CD4-positive, alpha-beta T cell treated with Interleukin-12 subunit alpha and Interleukin-12 subunit beta, for 1 hour (primary cell): ENCODE measurements at regions not wholly inside any gene's neighbourhood (a gene's known extent, or its start where the extent isn't known, plus 50 kb on each side); places are given as distances from the start of the nearest gene placed in this dataset.
"Not testable (repeated sequence)": the region's sequence is repeated elsewhere in the genome, so short reads cannot be mapped to it uniquely, and the experiment has no call there.

ENCODE experiments used
- DNase-seq: peaks from one replicate; pipeline ENCODE4 v3.0.0-alpha.2; 2020

DNA sequence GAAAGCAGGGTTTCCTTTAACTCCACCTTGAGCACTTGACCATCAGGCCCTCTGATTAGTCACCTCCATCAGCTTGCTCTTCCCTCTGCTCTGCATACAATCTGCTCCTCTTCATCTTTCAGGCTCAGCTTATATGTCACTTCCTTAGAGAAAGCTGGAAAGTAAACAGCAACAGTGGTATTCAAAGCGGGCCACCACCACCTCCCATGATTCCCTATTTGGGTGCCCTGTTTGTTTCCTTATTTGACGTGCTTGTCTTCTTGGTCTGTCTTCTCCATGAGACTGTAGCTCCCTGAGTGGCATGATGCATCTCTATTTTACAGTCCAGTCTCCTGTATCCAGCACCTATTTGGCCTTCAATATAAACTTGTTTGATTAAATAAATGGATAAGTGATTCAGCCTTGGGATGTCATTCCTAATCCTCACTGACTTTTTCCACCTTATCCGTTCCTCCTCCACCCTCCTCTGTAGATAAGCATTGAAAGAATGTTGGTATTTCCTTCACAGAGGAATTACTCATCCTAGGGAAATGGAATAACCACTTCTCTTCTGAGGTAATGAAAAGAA is 102.8 kb upstream of the SGK1 start:
- no peak for DNase-seq

DNA sequence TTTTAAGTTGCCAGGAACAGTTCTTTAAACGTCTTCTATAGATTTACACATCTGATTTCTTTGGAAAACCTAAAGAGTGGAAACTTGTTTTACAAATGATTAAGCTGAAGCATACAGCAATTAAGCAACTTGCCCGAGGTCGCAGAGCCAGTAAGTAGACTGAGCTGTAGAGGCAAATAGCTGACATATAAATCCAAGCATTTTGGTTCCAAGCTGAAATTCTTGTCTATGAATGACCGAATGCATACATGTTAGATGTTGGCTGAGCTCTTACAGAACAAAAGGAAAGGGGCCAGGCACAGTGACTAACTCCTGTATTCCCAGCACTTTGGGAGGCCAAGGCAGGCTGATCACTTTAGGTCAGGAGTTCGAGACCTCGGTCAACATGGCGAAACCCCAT is 101.8 kb upstream of the SGK1 start:
- DNase-seq, result no peak

DNA sequence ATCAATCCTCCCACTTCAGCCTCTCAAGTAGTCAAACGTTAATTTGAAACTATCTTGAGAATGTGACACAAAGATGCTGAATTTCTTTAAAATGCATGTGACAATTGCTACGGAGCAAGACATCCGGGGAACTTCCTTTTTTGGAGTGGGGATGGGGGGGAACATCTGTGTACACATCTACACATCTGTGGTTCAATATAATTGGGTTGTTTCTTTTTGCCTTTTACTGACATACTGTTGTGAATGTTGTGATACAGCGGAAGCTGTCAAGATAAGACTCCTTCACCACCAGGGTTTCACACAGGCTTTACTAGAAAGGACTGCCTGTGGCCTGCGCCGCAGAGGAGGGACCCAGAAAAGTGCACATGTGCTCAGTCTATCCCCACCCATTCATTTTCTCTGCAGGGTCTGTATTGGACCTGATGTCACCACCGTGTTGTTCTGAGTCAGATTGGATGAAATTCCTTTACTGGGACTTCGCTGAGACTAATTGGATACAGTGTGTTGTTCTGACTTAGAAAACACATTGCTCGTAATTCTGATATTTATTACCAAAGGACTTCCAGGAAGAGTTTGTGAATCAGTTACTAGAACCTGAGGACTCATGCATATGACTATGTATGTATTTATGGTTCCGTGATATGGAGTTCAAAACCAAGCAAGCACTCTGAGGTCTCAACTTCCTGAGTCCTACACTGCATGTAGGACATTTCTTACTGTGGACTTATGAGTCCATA is 98.7 kb upstream of the SGK1 start:
- DNase-seq, result no peak

DNA sequence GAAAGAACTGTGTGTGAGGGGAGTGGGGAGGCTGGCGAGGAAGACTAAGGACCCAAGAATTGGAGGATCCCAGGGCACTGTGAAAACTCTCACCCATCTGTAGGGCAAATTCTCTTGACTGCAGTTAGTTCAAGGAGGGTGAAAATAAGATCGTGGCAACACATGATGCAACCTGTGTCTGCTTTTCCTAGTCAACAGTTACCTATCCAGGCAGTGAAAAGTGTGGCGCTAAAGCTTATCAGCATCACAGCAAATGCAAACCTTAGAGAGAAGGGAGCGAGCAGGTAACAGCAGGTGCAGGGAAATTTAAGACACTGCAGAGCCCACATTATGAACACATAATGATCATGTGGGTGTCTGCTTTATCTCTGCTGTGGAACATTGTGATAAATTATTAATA is 97.7 kb upstream of the SGK1 start:
- DNase-seq, result no peak

DNA sequence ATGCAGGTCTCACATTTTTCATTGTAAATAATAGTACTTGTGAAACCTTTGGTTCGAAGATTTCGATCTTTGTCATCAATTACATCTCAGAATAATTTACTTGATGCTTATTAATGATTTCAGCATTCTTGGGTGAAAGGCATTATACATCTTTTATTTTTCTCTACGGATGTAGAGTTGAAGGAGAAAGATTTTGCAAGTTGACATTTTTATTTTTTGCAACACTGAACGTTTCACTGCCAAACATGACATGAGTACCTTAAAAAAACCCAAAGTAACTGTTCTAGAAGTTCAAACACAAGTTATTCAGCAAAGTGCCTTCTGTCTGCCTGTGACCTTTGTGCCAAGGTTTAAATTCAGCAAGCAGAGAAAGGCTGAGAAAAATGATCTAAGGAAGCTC is 97.3 kb upstream of the SGK1 start:
- DNase-seq, result no peak

DNA sequence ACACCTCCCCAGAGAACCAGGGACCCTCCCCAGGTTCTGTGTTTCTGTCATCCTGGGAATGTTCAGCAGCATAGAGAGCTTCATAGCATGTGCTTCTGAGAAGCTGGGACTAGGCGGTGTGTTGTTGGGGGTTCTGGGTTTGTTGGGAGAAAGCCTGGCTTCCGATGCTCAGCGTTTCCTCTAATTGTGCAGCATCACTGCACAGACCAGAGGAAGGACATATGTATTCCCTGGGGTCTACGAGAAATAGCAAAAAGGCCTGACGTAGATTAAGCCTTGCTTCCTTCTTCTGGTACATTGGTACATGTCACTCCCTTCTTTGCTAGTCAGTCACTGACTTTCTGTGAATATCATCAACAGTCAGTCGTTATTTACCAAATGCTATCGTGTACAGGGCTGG is 96.9 kb upstream of the SGK1 start:
- DNase-seq, result no peak

DNA sequence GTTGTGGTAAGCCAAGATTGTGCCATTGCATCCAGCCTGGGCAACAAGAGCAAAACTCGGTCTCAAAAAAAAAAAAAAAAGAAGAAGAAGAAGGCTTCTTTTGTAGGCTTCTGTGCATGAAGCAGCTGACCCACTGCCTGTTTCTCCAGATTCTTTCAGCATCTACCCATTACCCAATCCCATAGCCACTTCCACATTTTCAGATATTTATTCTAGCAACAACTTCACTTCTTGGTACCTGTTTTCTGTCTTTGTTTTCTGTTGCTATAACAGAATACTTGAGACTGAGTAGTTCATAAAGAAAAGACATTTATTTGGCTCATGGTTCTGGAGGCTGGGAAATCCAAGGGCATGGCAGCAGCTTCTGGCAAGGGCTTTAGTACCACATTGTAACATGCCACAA is 95.3 kb upstream of the SGK1 start:
- no peak for DNase-seq

DNA sequence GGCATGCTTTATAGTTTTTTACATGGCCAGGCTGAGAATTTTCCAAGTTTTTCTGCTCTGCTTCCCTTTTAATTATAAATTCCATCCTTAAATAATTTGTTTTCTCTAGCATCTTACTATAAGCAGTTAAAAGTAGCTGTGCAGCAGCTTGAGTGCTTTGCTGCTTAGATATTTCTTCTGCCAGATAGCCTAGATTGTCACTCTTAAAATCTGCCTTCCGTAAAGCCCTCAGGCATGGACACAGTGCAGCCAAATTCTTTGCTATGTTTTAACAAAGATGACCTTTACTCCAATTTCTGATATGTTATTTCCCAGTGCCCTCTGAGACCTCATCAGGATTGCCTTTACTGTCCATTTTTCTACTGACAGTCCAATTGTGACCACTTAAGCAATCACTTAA is 92.6 kb upstream of the SGK1 start:
- DNase-seq, result no peak

DNA sequence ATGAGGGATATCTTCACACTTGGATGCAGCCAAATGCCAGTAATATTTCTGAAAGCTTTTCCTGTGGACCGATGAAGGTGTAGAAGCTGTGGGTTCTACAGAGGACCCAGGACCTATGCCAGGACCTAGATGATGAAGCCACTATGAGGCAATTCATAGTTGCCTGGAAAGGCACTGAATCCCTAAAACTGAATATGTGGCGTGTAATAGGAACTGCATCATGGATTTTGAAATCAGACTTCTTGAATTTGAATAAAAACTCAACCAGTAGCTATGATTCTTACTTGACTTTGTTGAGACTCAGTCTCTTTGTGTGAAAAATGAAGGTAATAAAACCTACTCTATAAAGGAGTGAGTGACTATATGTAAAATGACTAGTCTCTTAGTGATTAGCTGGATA is 89.9 kb upstream of the SGK1 start:
- no peak for DNase-seq

DNA sequence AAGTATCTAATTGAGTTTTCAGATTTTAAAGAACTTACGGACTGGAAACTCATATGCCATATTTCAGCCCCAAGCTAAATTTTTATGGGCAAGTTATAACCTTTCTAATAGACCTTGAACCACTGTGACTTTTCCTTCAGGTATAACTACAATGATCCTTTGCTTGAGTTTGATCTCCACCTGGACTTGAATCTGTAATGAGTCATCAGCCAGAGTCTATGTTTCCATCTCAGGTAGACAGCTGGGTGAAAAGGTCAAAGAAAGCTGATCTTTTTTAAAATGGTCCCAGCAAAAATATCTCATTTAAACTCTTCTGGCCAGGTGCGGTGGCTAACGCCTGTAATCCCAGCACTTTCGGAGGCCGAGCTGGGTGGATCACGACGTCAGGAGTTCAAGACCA is 88.4 kb upstream of the SGK1 start:
- no peak for DNase-seq

DNA sequence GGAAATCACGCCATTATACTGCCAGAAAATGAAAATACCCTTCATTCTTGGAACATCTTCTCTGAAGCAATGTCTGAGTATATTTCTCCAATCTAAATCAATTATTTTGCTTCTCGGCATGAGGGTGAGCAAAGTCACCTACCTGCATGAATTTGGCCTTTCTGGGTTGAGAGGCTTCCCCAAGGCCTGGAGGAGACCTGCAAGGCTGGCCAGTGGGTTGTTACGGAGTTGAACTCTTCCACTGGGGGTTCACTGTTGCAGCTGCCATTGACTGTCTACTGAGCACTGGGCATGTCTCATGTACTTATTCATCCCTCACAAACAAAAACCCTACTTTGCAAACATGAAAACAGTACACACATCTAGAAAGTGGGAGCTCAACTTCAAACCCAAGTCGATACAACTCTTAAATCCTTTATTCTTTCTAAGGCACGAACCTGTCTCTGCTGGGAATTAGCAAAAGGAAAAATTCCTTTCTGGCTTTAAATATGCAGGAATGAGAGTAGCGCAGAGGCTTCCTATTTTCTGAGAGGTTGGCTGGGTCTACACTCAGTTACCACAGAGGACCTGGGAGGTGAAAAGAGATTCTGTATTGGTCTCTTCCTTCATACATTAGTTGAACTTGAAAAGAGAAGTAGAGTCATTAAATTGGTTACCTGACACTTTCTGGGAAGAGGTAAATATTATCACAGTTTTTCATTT is 87.6 kb upstream of the SGK1 start:
- DNase-seq, result no peak

DNA sequence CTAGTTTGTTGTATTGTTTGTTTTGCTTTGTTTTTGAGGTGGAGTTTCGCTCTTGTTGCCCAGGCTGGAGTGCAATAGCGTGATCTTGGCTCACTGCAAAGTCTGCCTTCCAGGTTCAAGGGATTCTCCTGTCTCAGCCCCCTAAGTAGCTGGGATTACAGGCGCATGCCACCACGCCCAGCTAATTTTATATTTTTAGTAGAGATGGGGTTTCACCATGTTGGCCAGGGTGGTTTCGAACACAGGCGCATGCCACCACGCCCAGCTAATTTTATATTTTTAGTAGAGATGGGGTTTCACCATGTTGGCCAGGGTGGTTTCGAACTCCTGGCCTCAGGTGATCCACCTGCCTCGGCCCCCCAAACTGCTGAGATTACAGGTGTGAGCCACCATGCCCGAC is 85.4 kb upstream of the SGK1 start:
- DNase-seq, result not testable (repeated sequence)

DNA sequence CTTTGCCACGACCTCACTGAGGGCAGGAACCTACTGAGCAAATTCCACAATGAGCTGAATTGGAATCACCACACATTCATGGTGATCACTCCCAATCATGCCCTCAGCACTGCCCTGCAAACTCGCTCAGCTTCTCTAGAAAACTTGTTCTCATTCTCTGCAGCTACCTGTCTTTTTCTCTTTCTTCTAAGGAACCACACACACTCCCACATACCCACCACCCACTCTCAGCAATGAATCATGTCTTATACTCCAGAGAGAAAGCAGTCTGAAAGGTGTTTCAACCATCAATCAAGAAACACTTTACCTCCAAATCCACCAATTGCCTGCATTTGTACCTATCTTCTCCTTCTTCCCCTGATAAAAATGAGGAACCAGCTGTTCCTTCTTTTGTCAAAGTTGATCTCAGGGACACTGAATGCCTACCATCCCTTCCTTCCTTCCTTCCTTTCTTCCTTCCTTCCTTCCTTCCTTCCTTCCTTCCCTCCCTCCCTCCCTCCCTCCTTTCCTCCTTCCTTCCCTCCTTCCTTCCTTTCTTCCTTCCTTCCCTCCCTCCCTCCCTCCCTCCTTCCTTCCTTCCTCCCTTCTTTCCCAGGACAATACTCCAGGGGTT is 84.6 kb upstream of the SGK1 start:
- no peak for DNase-seq

DNA sequence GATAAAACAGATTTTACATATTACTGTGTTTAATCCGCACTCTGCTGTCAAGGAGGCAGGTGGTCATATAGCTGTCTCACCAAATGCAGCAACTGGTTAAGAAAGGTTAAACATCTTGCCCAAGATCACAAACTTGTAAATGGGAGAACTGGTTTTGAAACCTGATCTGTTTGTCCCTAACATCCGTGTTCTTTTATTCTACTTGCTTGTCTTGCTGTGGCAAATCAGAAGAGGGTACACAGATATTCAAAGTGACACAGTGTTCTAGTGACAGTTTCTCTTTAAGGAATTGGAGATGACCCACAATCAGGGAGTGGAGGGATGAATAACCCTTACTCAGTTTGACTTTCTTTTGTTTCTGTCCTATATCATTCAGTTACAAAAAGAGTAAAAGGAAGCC is 83.0 kb upstream of the SGK1 start:
- no peak for DNase-seq

DNA sequence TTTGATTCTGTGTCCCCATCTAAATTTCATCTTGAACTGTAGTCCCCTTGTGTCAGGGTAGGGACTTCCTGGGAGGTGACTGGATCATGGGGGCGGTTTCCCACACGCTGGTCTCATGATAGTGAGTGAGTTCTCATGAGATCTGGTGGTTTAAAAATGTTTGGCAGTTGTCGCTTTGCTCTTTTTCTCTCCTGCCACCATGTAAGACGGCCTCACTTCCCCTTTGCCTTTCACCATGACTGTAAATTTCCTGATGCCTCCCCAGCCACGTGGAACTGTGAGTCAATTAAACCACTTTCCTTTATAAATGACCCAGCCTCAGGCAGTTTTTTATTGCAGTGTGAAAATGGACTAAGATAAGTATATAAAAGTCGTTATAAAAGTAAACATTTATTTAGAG is 80.5 kb upstream of the SGK1 start:
- no peak for DNase-seq

DNA sequence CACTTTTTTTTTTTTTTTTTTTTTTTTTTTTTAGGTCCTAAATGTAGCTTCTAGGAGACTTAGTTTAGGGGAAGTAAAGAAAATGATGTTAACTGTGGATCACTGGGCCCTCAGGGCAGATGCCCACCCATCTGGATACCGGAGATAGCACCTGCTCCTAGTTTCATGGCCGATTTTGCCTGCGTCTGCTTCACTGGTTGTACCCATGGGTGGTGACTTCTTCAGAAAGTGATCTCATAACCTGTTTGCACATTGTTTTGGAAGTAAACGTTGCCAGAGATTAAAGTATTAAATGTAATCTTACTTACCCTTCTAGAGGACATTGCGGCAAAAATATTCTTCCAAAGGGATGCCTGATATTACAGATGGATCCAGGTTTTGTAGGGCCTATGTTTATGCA is 79.8 kb upstream of the SGK1 start:
- DNase-seq, result no peak

DNA sequence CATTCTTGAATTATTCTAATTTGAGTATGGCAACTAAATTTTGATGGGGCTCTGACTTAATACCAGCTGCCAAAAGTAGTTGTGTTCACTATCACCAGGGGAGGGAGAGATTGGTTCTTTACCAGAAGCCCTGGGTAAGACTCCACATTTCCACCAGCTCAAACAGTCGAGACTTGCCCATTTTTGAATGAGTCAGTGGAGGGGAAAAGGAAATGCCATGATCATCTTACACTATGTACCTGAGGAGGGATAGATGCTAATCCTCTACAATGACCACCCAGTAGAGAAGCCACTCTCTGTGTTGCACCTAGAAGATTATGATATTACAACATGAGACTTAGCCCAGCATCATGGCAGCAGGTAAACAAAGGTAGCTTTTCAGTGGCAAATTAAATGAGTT is 77.0 kb upstream of the SGK1 start:
- DNase-seq, result no peak

DNA sequence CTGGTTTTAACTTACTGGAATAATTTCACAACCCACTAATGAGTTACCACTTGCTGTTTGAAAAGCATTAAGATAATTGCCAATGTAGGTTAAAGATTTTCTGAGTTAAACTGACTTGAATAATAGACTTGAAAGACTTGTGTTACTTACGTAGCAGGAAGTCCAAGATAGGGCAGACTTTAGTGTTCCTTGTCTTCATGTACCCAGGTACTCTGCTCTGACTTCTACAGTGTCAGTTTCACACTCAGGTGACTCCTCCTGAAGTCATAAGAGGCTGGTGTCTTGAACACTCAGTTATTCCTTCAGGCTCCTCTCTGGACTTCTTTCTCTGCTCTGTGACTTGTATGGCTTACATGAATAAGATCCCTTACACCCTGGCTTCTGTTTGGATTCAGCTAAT is 76.3 kb upstream of the SGK1 start:
- DNase-seq, result no peak

DNA sequence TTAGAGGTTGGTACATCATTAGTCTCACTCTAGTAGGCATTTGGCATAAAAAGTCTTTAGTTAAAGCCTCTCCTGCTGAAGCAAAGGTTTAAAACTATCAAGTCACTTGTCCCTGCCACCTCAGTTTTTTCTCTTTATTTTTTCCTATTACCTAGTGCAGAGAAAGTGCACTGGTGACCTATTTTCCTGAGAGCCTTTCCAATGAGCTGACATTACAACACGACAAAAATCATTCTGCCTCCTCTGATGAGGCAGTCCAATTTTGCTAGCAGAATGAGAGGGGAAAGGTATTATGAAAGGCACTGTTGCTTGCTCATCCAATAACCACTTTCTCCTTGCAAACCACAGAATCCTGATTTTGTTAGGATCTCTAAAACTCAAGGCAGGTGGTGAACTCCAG is 73.3 kb upstream of the SGK1 start:
- DNase-seq, result no peak

DNA sequence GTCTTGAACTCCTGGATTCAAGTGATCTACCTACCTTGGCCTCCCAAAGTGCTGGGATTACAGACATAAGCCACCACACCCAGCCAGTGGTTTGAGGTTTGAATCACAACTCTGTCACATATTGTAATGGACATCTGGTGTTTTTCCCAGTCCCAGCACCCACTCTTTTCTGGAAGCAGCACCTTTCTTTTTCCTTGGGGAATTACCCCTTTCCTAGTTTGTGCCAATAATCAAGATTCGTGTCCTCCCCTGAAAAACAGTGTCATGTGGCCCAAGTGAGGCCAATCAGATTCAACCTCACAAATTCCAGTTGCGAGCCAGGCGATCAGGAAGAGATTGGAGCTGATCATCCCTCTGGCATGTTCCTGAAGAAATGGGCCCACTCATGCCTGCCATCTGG is 71.7 kb upstream of the SGK1 start:
- DNase-seq, result no peak

DNA sequence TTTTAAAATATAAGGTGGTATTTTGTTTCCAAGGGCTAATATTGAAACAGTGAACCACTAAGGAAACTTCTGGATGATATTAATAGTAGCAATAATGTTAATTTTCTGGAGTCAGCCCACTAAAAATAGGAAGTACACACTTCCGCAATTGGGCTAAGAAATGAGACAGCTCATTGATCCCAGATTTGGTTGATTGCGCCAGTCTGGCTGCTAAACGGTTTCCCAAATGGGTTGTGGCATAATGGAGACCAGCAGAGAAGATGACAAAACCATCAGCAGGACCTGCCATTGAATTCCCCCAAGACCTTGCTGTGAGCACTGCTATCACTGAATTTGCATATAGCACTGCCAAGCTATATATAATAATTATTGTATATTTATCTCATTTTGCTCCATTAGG is 71.2 kb upstream of the SGK1 start:
- no peak for DNase-seq

DNA sequence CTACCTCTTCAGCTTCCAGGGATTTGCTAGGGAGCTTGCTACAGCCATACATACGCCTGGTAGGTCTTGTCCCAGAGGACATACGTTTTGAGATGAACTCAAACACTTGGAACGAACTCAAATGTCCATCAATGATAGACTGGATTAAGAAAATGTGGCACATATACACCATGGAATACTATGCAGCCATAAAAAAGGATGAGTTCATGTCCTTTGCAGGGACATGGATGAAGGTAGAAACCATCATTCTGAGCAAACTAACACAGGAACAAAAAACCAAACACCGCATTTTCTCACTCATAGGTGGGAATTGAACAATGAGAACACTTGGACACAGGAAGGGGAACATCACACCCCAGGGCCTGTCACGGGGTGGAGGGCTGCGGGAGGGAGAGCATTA is 68.6 kb upstream of the SGK1 start:
- DNase-seq, result not testable (repeated sequence)

DNA sequence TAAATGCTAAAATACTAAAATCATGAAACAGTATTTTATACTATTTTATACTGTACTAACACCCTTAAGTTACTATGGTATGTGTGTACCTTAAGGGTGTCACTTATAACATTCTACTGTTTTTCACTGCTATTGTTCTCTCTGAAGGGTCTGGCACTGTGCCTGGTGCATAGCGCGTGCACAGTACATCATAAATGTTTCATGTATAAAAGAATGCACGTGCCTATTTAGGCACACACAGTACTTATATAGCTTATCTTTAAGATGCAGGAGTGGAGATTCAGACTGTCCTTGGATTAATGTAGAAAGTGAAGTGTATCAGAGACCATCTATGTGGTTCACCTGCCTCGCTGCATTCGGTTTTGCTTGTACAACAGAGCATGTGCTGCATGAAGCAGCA is 64.0 kb upstream of the SGK1 start:
- DNase-seq, result no peak

DNA sequence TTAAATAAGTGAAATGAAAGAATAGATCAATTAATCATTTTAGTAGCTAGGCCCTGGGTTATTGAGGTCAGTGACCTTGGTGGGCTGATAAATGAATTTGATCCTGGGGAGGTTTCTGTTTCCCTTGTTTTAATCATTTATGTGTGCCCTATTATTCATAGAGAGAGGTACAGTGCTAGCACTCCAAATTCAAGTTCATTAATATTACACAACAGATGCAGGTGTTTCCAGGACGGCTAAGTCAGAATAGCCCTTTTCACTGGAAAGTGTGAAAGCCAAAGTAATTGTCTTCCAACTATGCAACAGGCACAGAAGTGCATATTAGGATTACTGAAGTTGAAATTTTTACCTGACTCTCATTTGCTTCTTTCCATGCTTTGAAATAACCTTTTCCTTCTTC is 61.7 kb upstream of the SGK1 start:
- no peak for DNase-seq
